Thyroid gland (tissue), 4 donors: ENCODE measurements at regions not wholly inside any gene's neighbourhood (a gene's known extent, or its start where the extent isn't known, plus 50 kb on each side); places are given as distances from the start of the nearest gene placed in this dataset.

Experiments used
- DNase-seq, 2 donors: peaks; one replicate each; pipeline ENCODE4 v3.0.0-alpha.2; 2019
- H3K27ac ChIP-seq, 3 donors: fragments of 200-600 bp; sonication (generic); 1 replicate in 2 of 3; 2 replicates in 1 of 3; pipeline ENCODE4 v1.5.1; 2016 to 2019; ENCODE audit warnings: mild to moderate bottlenecking in 1 of 3, moderate library complexity in 1 of 3
- H3K27me3 ChIP-seq: fragments of 200-600 bp; sonication (generic); one replicate; pipeline ENCODE4 v1.5.1; 2019
- H3K36me3 ChIP-seq, 2 donors: fragments of 200-600 bp; sonication (generic); one replicate each; pipeline ENCODE4 v1.5.1; 2016 to 2019
- H3K4me1 ChIP-seq, 2 donors: fragments of 200-600 bp; sonication (generic); one replicate each; pipeline ENCODE4 v1.5.1; 2017 to 2019
- H3K4me3 ChIP-seq, 3 donors: fragments of 200-600 bp; sonication (generic); replicated peaks in 1 of 3; 1 replicate in 2 of 3; 2 replicates in 1 of 3; pipeline ENCODE4 v1.5.1; 2016; ENCODE audit warnings: mild to moderate bottlenecking in 1 of 3
- H3K9me3 ChIP-seq: fragments of 200-600 bp; sonication (generic); one replicate; pipeline ENCODE4 v1.5.1; 2017
- POLR2A ChIP-seq, 2 donors: fragments of 450-650 bp; IDR thresholded peaks; one replicate each; pipeline ENCODE4 v1.6.1; 2017; ENCODE audit warnings: antibody characterized with exemption in 2 of 2, mild to moderate bottlenecking in 2 of 2, moderate library complexity in 1 of 2
- WGBS, 2 donors: methylation state at CpG; one replicate each; pipeline ENCODE4 v1.1.5; 2017; 5-methylcytosine and 5-hydroxymethylcytosine counted together
- intact Hi-C: fragments of 100-400 bp; cut with DNase I; formaldehyde crosslinking; loops from one replicate; pipeline ENCODE4 v1.15.1; 2023
- TF ChIP-seq, protein P1 (sequence below), 6 experiments: fragments of 200-600 bp in 3 of 6; fragments of 450-650 bp in 3 of 6; sonication (generic) in 3 of 6; IDR thresholded peaks; one replicate each; pipeline ENCODE4 v1.5.1; 2016 to 2019; ENCODE audit warnings: antibody characterized with exemption in 6 of 6, mild to moderate bottlenecking in 2 of 6, inconsistent platforms in 1 of 6, moderate library complexity in 1 of 6

DNA sequence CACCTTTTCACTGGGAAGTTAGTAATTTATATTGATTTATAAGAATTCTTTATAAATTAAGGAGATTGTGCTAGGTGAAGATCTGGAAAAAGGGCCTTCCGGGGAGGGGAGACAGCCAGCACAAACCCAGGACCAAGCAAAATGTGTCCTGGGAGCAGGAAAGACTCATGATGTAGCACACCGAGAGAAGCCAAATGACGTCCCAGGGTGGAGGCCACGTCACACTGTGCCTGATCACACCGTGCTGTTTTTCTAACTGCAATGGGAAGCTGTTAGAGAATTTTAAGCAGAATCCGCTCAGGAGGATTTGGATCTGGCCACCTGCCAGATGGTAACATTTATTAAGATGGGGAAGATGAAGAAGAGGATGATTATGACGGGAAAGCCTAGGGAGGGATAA is 72.7 kb upstream of the AKAP12 start:
- WGBS, 2 donors: 90% methylated on average over 7 of the region's 7 CpGs

DNA sequence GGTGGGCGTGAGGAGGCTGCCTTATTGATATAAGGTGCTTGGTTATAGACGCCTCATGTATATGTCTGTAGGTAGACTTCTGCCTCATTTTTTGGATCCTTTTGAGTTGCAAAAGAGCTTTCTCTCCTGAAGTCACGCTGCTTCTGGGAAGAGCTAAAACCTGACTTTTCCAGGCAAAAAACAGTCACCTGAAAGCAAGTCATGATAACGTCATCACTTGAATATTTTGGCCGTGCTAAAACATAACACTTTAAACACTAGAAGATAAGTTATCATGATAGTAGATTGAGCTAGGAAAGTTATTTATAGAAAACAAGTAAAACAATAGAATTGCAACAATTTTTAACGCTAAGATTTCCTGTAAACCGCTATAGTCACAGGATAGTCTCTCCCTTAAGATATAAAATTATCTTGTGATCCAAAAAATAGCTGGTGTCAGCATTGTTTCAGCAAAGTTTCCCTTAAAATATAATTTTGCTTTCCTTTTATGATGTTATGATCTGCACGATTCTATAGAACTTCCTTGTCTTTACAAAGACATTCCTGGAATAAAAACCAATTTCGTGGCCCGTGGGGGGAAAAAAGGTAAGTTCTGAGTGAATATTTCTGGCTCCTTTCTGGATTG is 69.0 kb upstream of the AKAP12 start:
- 86% methylated on average over 10 of the region's 10 CpGs for WGBS, 2 donors
- H3K27ac ChIP-seq: no peak overlapping the region
- no peaks in the 10 kb centered on the region for H3K36me3 ChIP-seq
- no peak overlapping the region for H3K4me3 ChIP-seq
- intact Hi-C loops: loop anchor here (10.0 kb wide), 1 partner anchor 154 kb away; no protein-coding TSS in a partner anchor
- H3K4me1 ChIP-seq: peaks cover 3 to 4% of the 10 kb centered on the region in 2 donors
- TF ChIP-seq, protein P1, sequence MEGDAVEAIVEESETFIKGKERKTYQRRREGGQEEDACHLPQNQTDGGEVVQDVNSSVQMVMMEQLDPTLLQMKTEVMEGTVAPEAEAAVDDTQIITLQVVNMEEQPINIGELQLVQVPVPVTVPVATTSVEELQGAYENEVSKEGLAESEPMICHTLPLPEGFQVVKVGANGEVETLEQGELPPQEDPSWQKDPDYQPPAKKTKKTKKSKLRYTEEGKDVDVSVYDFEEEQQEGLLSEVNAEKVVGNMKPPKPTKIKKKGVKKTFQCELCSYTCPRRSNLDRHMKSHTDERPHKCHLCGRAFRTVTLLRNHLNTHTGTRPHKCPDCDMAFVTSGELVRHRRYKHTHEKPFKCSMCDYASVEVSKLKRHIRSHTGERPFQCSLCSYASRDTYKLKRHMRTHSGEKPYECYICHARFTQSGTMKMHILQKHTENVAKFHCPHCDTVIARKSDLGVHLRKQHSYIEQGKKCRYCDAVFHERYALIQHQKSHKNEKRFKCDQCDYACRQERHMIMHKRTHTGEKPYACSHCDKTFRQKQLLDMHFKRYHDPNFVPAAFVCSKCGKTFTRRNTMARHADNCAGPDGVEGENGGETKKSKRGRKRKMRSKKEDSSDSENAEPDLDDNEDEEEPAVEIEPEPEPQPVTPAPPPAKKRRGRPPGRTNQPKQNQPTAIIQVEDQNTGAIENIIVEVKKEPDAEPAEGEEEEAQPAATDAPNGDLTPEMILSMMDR (IDR thresholded peaks at IDR 0.05): no peak
- no peak for TF ChIP-seq POLR2A (IDR thresholded peaks at IDR 0.05)
- no peak for DNase-seq
- no peaks in the 10 kb centered on the region for H3K9me3 ChIP-seq
- H3K27me3 ChIP-seq: no peaks in the 10 kb centered on the region

More for the DNA sequence above, 72.7 kb upstream of the AKAP12 start:
- no peaks in the 10 kb centered on the region for H3K36me3 ChIP-seq
- H3K4me1 ChIP-seq: no peaks in the 10 kb centered on the region
- H3K27me3 ChIP-seq: no peaks in the 10 kb centered on the region
- no peak overlapping the region for H3K4me3 ChIP-seq
- DNase-seq: no peak
- intact Hi-C loops: loop anchor here (10.0 kb wide), 1 partner anchor 142 kb away; no protein-coding TSS in a partner anchor
- no peak overlapping the region for H3K27ac ChIP-seq
- TF ChIP-seq POLR2A (IDR thresholded peaks at IDR 0.05): no peak
- TF ChIP-seq, protein P1 (IDR thresholded peaks at IDR 0.05): no peak
- H3K9me3 ChIP-seq: no peaks in the 10 kb centered on the region

DNA sequence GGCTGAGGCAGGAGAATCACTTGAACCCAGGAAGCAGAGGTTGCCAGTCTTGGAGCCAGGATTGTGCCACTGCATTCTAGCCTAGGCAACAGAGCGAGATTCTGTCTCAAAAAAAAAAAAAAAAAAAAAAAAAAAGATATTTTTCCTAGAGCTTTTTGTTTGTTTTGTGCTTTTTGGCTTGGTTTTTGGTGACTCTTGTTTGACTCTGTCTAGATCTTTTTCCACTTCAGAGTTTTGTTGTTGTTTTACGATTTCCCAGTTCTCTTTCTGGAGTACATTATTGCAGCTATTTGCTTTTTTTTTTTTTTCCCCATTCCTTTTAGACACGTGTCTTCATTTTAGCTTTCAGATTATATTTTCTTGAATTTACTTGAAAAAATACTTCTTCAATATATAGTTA is 67.0 kb upstream of the AKAP12 start:
- WGBS, 2 donors: 18 to 22% methylated on average over 3 of the region's 3 CpGs
- peaks cover 3 to 4% of the 10 kb centered on the region in 2 donors for H3K4me1 ChIP-seq
- no peak for DNase-seq
- peak overlapping the region in 1 of 3 donors; percentile 36 for H3K27ac ChIP-seq
- no peak overlapping the region for H3K4me3 ChIP-seq
- no peaks in the 10 kb centered on the region for H3K36me3 ChIP-seq
- H3K9me3 ChIP-seq: no peaks in the 10 kb centered on the region
- TF ChIP-seq, protein P1 (IDR thresholded peaks at IDR 0.05): no peak
- no peak for TF ChIP-seq POLR2A (IDR thresholded peaks at IDR 0.05)
- no peaks in the 10 kb centered on the region for H3K27me3 ChIP-seq
- intact Hi-C loops: loop anchor here (10.0 kb wide), 1 partner anchor 152 kb away; no protein-coding TSS in a partner anchor

DNA sequence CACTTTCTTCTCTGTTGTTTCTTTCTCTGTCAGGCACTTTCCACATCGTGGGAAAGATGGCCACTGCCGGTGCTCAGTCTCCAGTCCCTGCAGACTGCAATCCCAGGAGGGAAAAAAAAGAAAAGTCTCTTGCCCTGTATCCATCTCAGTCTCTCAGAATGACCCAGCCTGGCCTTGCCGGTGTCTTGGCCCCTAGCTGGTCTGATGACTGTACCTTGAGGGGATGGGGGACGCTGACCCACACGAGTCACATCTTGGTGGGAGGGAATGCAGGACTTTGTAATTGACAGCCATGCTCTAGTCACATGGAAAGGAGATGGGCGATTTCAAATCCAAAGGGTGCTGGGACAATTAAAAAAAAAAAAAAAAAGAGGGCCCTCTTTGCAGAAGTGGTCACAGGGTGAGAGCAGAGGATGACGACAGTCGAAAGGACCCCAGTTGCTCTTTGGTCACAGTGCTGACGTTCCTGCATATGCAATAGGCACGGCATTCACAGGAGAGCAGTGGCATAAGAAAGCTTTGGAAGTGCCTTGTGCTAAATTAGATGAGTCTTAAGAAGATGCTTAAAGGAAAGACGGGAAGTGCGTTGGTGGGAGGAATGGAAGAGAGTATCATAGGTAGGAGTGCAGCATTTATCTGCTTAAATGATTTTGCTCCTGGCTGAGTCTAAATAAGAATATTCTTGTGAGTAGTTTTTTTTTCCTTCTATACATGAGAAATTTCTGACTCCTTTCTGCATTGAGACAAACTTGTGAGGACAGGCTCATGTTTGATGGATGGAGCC is 63.9 kb upstream of the AKAP12 start:
- Histone ChIP-seq H3K27ac (no peak overlapping the region), H3K9me3 (no peaks in the 10 kb centered on the region), H3K36me3 (no peaks in the 10 kb centered on the region), H3K27me3 (no peaks in the 10 kb centered on the region), H3K4me3 (no peak overlapping the region), H3K4me1 (peaks cover 9 to 16% of the 10 kb centered on the region in 2 donors)
- no peak for DNase-seq
- WGBS, 2 donors: 89 to 90% methylated on average over 12 of the region's 12 CpGs
- intact Hi-C loops: loop anchor here (10.0 kb wide), 1 partner anchor 149 kb away; no protein-coding TSS in a partner anchor
- TF ChIP-seq POLR2A (IDR thresholded peaks at IDR 0.05): no peak
- TF ChIP-seq, protein P1 (IDR thresholded peaks at IDR 0.05): no peak
